ENCODE measurements at regions not wholly inside any gene's neighbourhood (a gene's known extent, or its start where the extent isn't known, plus 50 kb on each side); places are given as distances from the start of the nearest gene placed in this dataset.
A peak's percentile ranks its signal among the peaks of the same experiment; 100 is the strongest.

GRCh38 chr12:42660117-42660516, 70.6 kb upstream of the PRICKLE1 start:
- Histone ChIP-seq H2AFZ (ENCODE audit: low read length) (no peak overlapping the region), H3K36me3 (ENCODE audit: control insufficient read depth, insufficient read depth, low read length) (no peaks in the 10 kb centered on the region), H3K79me2 (ENCODE audit: control insufficient read depth, insufficient read depth, low read length) (no peaks in the 10 kb centered on the region), H4K20me1 (ENCODE audit: control insufficient read depth, extremely low read depth, insufficient read depth, low read length) (no peaks in the 10 kb centered on the region), H3K4me1 (ENCODE audit: control insufficient read depth, extremely low read depth, insufficient read depth, low read length) (no peaks in the 10 kb centered on the region), H3K4me3 (replicated peaks in 1 of 4; ENCODE audit: control extremely low read depth in 1 of 4, insufficient read depth in 1 of 4, low read depth in 3 of 4, low read length in 4 of 4) (no peak overlapping the region), H3K9ac (ENCODE audit: insufficient read depth, low read length) (no peak overlapping the region), H3K27me3 (ENCODE audit: control insufficient read depth, insufficient read depth, low read length) (no peaks in the 10 kb centered on the region), H3K4me2 (ENCODE audit: extremely low read depth, insufficient read depth, low read length) (no peak overlapping the region), H3K9me3 (ENCODE audit: control insufficient read depth, insufficient read depth, low read depth, low read length) (no peaks in the 10 kb centered on the region), H3K27ac (ENCODE audit: insufficient read depth, low read length) (no peak overlapping the region)
- no peak for DNase-seq (ENCODE audit: low read depth in 2 of 2)
- TF ChIP-seq CTCF (conservative IDR thresholded peaks at IDR 0.05 in 1 of 2, IDR thresholded peaks at IDR 0.05 in 1 of 2; ENCODE audit: low read depth in 1 of 2, low read length in 2 of 2): no peak
- TF ChIP-seq EZH2 (IDR thresholded peaks at IDR 0.05; ENCODE audit: low read length, missing control alignments): no peak

- DNase-seq (ENCODE audit: low read depth in 2 of 2): no peak
- H3K27ac ChIP-seq (ENCODE audit: insufficient read depth, low read length): no peak overlapping the region
- H2AFZ ChIP-seq (ENCODE audit: low read length): no peak overlapping the region
- H4K20me1 ChIP-seq (ENCODE audit: control insufficient read depth, extremely low read depth, insufficient read depth, low read length): no peaks in the 10 kb centered on the region
- TF ChIP-seq CTCF (conservative IDR thresholded peaks at IDR 0.05 in 1 of 2, IDR thresholded peaks at IDR 0.05 in 1 of 2; ENCODE audit: low read depth in 1 of 2, low read length in 2 of 2): no peak
- TF ChIP-seq EZH2 (IDR thresholded peaks at IDR 0.05; ENCODE audit: low read length, missing control alignments): no peak
- H3K9me3 ChIP-seq (ENCODE audit: control insufficient read depth, insufficient read depth, low read depth, low read length): no peaks in the 10 kb centered on the region
- no peaks in the 10 kb centered on the region for H3K27me3 ChIP-seq (ENCODE audit: control insufficient read depth, insufficient read depth, low read length)
- no peaks in the 10 kb centered on the region for H3K36me3 ChIP-seq (ENCODE audit: control insufficient read depth, insufficient read depth, low read length)
- H3K4me2 ChIP-seq (ENCODE audit: extremely low read depth, insufficient read depth, low read length): no peak overlapping the region
- no peak overlapping the region for H3K9ac ChIP-seq (ENCODE audit: insufficient read depth, low read length)
- H3K4me1 ChIP-seq (ENCODE audit: control insufficient read depth, extremely low read depth, insufficient read depth, low read length): no peaks in the 10 kb centered on the region
- H3K79me2 ChIP-seq (ENCODE audit: control insufficient read depth, insufficient read depth, low read length): no peaks in the 10 kb centered on the region
- H3K4me3 ChIP-seq (replicated peaks in 1 of 4; ENCODE audit: control extremely low read depth in 1 of 4, insufficient read depth in 1 of 4, low read depth in 3 of 4, low read length in 4 of 4): no peak overlapping the region
Measured at GRCh38 chr12:42652048-42652447, 62.5 kb upstream of the PRICKLE1 start.

GRCh38 chr12:42648061-42648460, 58.5 kb upstream of the PRICKLE1 start:
- H3K9ac ChIP-seq (ENCODE audit: insufficient read depth, low read length): no peak overlapping the region
- peak in 1 of 2 donors; percentile 62 for DNase-seq (ENCODE audit: low read depth in 2 of 2)
- H3K36me3 ChIP-seq (ENCODE audit: control insufficient read depth, insufficient read depth, low read length): no peaks in the 10 kb centered on the region
- no peaks in the 10 kb centered on the region for H3K9me3 ChIP-seq (ENCODE audit: control insufficient read depth, insufficient read depth, low read depth, low read length)
- no peaks in the 10 kb centered on the region for H3K79me2 ChIP-seq (ENCODE audit: control insufficient read depth, insufficient read depth, low read length)
- no peak overlapping the region for H2AFZ ChIP-seq (ENCODE audit: low read length)
- H3K4me1 ChIP-seq (ENCODE audit: control insufficient read depth, extremely low read depth, insufficient read depth, low read length): no peaks in the 10 kb centered on the region
- H3K27me3 ChIP-seq (ENCODE audit: control insufficient read depth, insufficient read depth, low read length): no peaks in the 10 kb centered on the region
- H3K27ac ChIP-seq (ENCODE audit: insufficient read depth, low read length): no peak overlapping the region
- no peak for TF ChIP-seq CTCF (conservative IDR thresholded peaks at IDR 0.05 in 1 of 2, IDR thresholded peaks at IDR 0.05 in 1 of 2; ENCODE audit: low read depth in 1 of 2, low read length in 2 of 2)
- no peak for TF ChIP-seq EZH2 (IDR thresholded peaks at IDR 0.05; ENCODE audit: low read length, missing control alignments)
- H3K4me2 ChIP-seq (ENCODE audit: extremely low read depth, insufficient read depth, low read length): no peak overlapping the region
- no peak overlapping the region for H3K4me3 ChIP-seq (replicated peaks in 1 of 4; ENCODE audit: control extremely low read depth in 1 of 4, insufficient read depth in 1 of 4, low read depth in 3 of 4, low read length in 4 of 4)
- H4K20me1 ChIP-seq (ENCODE audit: control insufficient read depth, extremely low read depth, insufficient read depth, low read length): no peaks in the 10 kb centered on the region

All from fibroblast of lung (primary cell).